22Rv1 (cell line): ENCODE measurements at regions not wholly inside any gene's neighbourhood (a gene's known extent, or its start where the extent isn't known, plus 50 kb on each side); places are given as distances from the start of the nearest gene placed in this dataset.

Experiments used
- ZFX ChIP-seq: fragments of 450-650 bp; IDR thresholded peaks from 2 replicates; pipeline ENCODE4 v1.6.1; 2017; ENCODE audit warnings: antibody characterized with exemption, borderline replicate concordance
- TF ChIP-seq, protein P1 (sequence below): fragments of 450-650 bp; IDR thresholded peaks from 2 replicates; pipeline ENCODE4 v1.5.1; 2017; ENCODE audit warnings: mild to moderate bottlenecking

GRCh38 chr6:164315376-164315775 is 900.9 kb downstream of the QKI start:
- TF ChIP-seq, protein P1, sequence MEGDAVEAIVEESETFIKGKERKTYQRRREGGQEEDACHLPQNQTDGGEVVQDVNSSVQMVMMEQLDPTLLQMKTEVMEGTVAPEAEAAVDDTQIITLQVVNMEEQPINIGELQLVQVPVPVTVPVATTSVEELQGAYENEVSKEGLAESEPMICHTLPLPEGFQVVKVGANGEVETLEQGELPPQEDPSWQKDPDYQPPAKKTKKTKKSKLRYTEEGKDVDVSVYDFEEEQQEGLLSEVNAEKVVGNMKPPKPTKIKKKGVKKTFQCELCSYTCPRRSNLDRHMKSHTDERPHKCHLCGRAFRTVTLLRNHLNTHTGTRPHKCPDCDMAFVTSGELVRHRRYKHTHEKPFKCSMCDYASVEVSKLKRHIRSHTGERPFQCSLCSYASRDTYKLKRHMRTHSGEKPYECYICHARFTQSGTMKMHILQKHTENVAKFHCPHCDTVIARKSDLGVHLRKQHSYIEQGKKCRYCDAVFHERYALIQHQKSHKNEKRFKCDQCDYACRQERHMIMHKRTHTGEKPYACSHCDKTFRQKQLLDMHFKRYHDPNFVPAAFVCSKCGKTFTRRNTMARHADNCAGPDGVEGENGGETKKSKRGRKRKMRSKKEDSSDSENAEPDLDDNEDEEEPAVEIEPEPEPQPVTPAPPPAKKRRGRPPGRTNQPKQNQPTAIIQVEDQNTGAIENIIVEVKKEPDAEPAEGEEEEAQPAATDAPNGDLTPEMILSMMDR: no peak
- TF ChIP-seq ZFX: no peak
